Neural progenitor cell (in vitro differentiated cells): ENCODE measurements at regions not wholly inside any gene's neighbourhood (a gene's known extent, or its start where the extent isn't known, plus 50 kb on each side); places are given as distances from the start of the nearest gene placed in this dataset.

Experiments used
- EZH2 ChIP-seq: fragments of 200-600 bp; sonication (generic); IDR thresholded peaks from 2 replicates; pipeline ENCODE4 v1.6.1; 2017; ENCODE audit warnings: antibody characterized with exemption, mild to moderate bottlenecking, moderate library complexity
- EZH2phosphoT487 ChIP-seq: fragments of 200-600 bp; sonication (generic); IDR thresholded peaks from 2 replicates; pipeline ENCODE4 v1.6.1; 2017; ENCODE audit warnings: antibody characterized with exemption
- TF ChIP-seq, protein P1 (sequence below): fragments of 200-600 bp; sonication (generic); IDR thresholded peaks from 2 replicates; pipeline ENCODE4 v1.5.1; 2017; ENCODE audit warnings: antibody characterized with exemption, mild to moderate bottlenecking

DNA sequence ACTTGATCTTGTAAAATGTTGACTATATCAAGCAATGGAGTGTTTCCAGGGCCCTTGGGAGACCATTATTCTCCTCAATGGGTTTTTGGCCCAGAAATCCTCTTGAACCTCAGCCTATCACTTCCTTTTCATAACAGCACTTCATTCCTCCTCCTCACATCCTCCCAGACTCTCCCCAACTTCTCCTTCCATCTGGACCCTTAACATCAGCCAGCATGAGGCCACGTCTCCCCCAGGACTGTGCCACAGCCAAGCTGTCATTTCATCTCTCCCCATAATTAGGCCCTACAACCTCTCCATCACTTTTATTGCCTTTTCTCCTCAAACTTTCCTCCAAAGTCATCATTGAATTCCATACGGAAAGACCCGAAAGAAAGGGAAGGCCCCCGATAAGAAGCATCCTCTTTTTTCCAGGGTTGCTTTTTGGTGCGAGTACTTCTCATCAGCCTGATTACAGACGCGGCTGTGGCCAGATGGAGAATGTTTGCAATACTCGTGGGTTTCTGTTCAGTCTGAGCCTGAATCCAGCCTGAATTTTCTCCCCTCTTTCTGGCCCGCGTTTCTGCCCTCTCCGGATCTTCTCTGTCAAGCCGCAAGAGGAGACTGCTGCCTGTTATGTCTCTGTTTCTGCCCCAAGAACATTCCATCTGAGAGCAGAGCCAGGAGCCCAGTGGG is 52.7 kb upstream of the SLC25A33 start:
- TF ChIP-seq, protein P1, sequence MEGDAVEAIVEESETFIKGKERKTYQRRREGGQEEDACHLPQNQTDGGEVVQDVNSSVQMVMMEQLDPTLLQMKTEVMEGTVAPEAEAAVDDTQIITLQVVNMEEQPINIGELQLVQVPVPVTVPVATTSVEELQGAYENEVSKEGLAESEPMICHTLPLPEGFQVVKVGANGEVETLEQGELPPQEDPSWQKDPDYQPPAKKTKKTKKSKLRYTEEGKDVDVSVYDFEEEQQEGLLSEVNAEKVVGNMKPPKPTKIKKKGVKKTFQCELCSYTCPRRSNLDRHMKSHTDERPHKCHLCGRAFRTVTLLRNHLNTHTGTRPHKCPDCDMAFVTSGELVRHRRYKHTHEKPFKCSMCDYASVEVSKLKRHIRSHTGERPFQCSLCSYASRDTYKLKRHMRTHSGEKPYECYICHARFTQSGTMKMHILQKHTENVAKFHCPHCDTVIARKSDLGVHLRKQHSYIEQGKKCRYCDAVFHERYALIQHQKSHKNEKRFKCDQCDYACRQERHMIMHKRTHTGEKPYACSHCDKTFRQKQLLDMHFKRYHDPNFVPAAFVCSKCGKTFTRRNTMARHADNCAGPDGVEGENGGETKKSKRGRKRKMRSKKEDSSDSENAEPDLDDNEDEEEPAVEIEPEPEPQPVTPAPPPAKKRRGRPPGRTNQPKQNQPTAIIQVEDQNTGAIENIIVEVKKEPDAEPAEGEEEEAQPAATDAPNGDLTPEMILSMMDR: no peak
- TF ChIP-seq EZH2 (no peak), EZH2phosphoT487 (no peak)
